ENCODE measurements at regions not wholly inside any gene's neighbourhood (a gene's known extent, or its start where the extent isn't known, plus 50 kb on each side); places are given as distances from the start of the nearest gene placed in this dataset.
A peak's percentile ranks its signal among the peaks of the same experiment; 100 is the strongest.

- DNase-seq (ENCODE audit: low read depth in 1 of 2, low spot score in 1 of 2): no peak
- H3K27me3 ChIP-seq (ENCODE audit: insufficient read depth, poor library complexity, severe bottlenecking): no peaks in the 10 kb centered on the region
- no peak overlapping the region for H3K27ac ChIP-seq (replicated peaks)
- TF ChIP-seq REST (IDR thresholded peaks at IDR 0.05; ENCODE audit: insufficient replicate concordance, low read depth) (no peak), POLR2AphosphoS5 (IDR thresholded peaks at IDR 0.05; ENCODE audit: low read depth) (no peak), CTCF (IDR thresholded peaks at IDR 0.05; ENCODE audit: insufficient read depth, low read length) (no peak), GABPA (IDR thresholded peaks at IDR 0.05; ENCODE audit: low read depth) (no peak), SPI1 (IDR thresholded peaks at IDR 0.05; ENCODE audit: borderline replicate concordance, low read depth) (no peak)
- no peak overlapping the region for H3K4me3 ChIP-seq (replicated peaks; ENCODE audit: insufficient read depth, low read length)
These were observed 100.3 kb downstream of the PCSK1 start for GRCh38 chr5:96332535-96333366.

- Histone ChIP-seq H3K4me3 (replicated peaks; ENCODE audit: insufficient read depth, low read length) (no peak overlapping the region), H3K27me3 (ENCODE audit: insufficient read depth, poor library complexity, severe bottlenecking) (no peaks in the 10 kb centered on the region), H3K27ac (replicated peaks) (peak overlapping the region; percentile 48)
- TF ChIP-seq CTCF (IDR thresholded peaks at IDR 0.05; ENCODE audit: insufficient read depth, low read length) (no peak), SPI1 (IDR thresholded peaks at IDR 0.05; ENCODE audit: borderline replicate concordance, low read depth) (no peak), POLR2AphosphoS5 (IDR thresholded peaks at IDR 0.05; ENCODE audit: low read depth) (no peak), GABPA (IDR thresholded peaks at IDR 0.05; ENCODE audit: low read depth) (no peak), REST (IDR thresholded peaks at IDR 0.05; ENCODE audit: insufficient replicate concordance, low read depth) (no peak)
- DNase-seq (ENCODE audit: low read depth in 1 of 2, low spot score in 1 of 2): no peak
These were observed 101.2 kb downstream of the PCSK1 start for GRCh38 chr5:96331681-96332361.

GRCh38 chr5:96331210-96331609 is 101.8 kb downstream of the PCSK1 start:
- TF ChIP-seq CTCF (IDR thresholded peaks at IDR 0.05; ENCODE audit: insufficient read depth, low read length) (no peak), GABPA (IDR thresholded peaks at IDR 0.05; ENCODE audit: low read depth) (no peak), POLR2AphosphoS5 (IDR thresholded peaks at IDR 0.05; ENCODE audit: low read depth) (no peak), SPI1 (IDR thresholded peaks at IDR 0.05; ENCODE audit: borderline replicate concordance, low read depth) (no peak), REST (IDR thresholded peaks at IDR 0.05; ENCODE audit: insufficient replicate concordance, low read depth) (no peak)
- H3K4me3 ChIP-seq (replicated peaks; ENCODE audit: insufficient read depth, low read length): no peak overlapping the region
- DNase-seq (ENCODE audit: low read depth in 1 of 2, low spot score in 1 of 2): peak; percentile 69 to 70

More at GRCh38 chr5:96331210-96331609, 101.8 kb downstream of the PCSK1 start:
- Histone ChIP-seq H3K27me3 (ENCODE audit: insufficient read depth, poor library complexity, severe bottlenecking) (no peaks in the 10 kb centered on the region), H3K27ac (replicated peaks) (peak overlapping the region; percentile 48)
